Left ventricle myocardium inferior (tissue), 1 donor: ENCODE measurements at regions not wholly inside any gene's neighbourhood (a gene's known extent, or its start where the extent isn't known, plus 50 kb on each side); places are given as distances from the start of the nearest gene placed in this dataset.

Experiments used
- DNase-seq: peaks from one replicate; pipeline ENCODE4 v3.0.0-alpha.2; 2020
- H3K27ac ChIP-seq: fragments of 200-600 bp; replicated peaks from 2 replicates; pipeline ENCODE4 v1.8.0; 2021
- H3K27me3 ChIP-seq: fragments of 200-600 bp; 2 replicates; pipeline ENCODE4 v1.8.0; 2021; ENCODE audit warnings: low read depth
- H3K36me3 ChIP-seq: fragments of 200-600 bp; 2 replicates; pipeline ENCODE4 v1.8.0; 2021
- H3K4me1 ChIP-seq: fragments of 200-600 bp; 2 replicates; pipeline ENCODE4 v1.8.0; 2021
- H3K4me3 ChIP-seq: fragments of 200-600 bp; 2 replicates; pipeline ENCODE4 v1.8.0; 2021; ENCODE audit warnings: mild to moderate bottlenecking, moderate library complexity
- H3K9me3 ChIP-seq: fragments of 200-600 bp; replicated peaks from 2 replicates; pipeline ENCODE4 v1.8.0; 2021
- CTCF ChIP-seq: fragments of 200-600 bp; IDR thresholded peaks from 2 replicates; pipeline ENCODE4 v1.8.0; 2021; ENCODE audit warnings: antibody characterized with exemption, mild to moderate bottlenecking, borderline replicate concordance
- intact Hi-C: fragments of 100-400 bp; cut with micrococcal nuclease; formaldehyde crosslinking; loops from one replicate; pipeline ENCODE4 v1.11.0; 2022
- donor health status: DM: no; HTN: yes; CAD: no; lungs with severe emphysema.

GRCh38 chr6:134727081-134727480, 222.8 kb downstream of the ALDH8A1 start:
- Histone ChIP-seq H3K27ac (no peak overlapping the region), H3K9me3 (no peaks in the 10 kb centered on the region)
- intact Hi-C loops, result no loop called here

GRCh38 chr6:134725590-134725989, 224.3 kb downstream of the ALDH8A1 start:
- DNase-seq, result no peak
- Histone ChIP-seq H3K27me3 (no peaks in the 10 kb centered on the region), H3K9me3 (no peaks in the 10 kb centered on the region), H3K36me3 (no peaks in the 10 kb centered on the region), H3K4me3 (no peak overlapping the region), H3K4me1 (peaks cover 44% of the 10 kb centered on the region), H3K27ac (peak overlapping the region; percentile 84)
- intact Hi-C loops, result no loop called here
- TF ChIP-seq CTCF, result no peak

More at GRCh38 chr6:134727081-134727480, 222.8 kb downstream of the ALDH8A1 start:
- no peaks in the 10 kb centered on the region for H3K36me3 ChIP-seq
- H3K4me3 ChIP-seq, result no peak overlapping the region
- peaks cover 34% of the 10 kb centered on the region for H3K4me1 ChIP-seq
- no peak for DNase-seq
- TF ChIP-seq CTCF, result no peak
- no peaks in the 10 kb centered on the region for H3K27me3 ChIP-seq

GRCh38 chr6:134724771-134725340, 225.0 kb downstream of the ALDH8A1 start:
- intact Hi-C loops, result no loop called here
- DNase-seq, result no peak
- Histone ChIP-seq H3K36me3 (no peaks in the 10 kb centered on the region), H3K27ac (peak overlapping the region; percentile 84), H3K9me3 (no peaks in the 10 kb centered on the region), H3K4me1 (peaks cover 52% of the 10 kb centered on the region), H3K4me3 (no peak overlapping the region), H3K27me3 (no peaks in the 10 kb centered on the region)
- TF ChIP-seq CTCF, result no peak

- intact Hi-C loops, result no loop called here
- peak overlapping the region; percentile 84 for H3K27ac ChIP-seq
- DNase-seq, result no peak
These were observed 226.6 kb downstream of the ALDH8A1 start for GRCh38 chr6:134723081-134723871.

GRCh38 chr6:134722200-134722870, 227.6 kb downstream of the ALDH8A1 start:
- intact Hi-C loops, result no loop called here
- Histone ChIP-seq H3K27ac (peak overlapping the region; percentile 84), H3K27me3 (no peaks in the 10 kb centered on the region)

More at GRCh38 chr6:134723081-134723871, 226.6 kb downstream of the ALDH8A1 start:
- Histone ChIP-seq H3K36me3 (no peaks in the 10 kb centered on the region), H3K4me1 (peaks cover 65% of the 10 kb centered on the region), H3K4me3 (no peak overlapping the region), H3K9me3 (no peaks in the 10 kb centered on the region), H3K27me3 (no peaks in the 10 kb centered on the region)
- TF ChIP-seq CTCF, result no peak

More at GRCh38 chr6:134722200-134722870, 227.6 kb downstream of the ALDH8A1 start:
- no peak for TF ChIP-seq CTCF
- no peak for DNase-seq
- Histone ChIP-seq H3K4me1 (peaks cover 65% of the 10 kb centered on the region), H3K9me3 (no peaks in the 10 kb centered on the region), H3K4me3 (no peak overlapping the region), H3K36me3 (no peaks in the 10 kb centered on the region)
